Spleen (tissue), 11 donors: ENCODE measurements at regions not wholly inside any gene's neighbourhood (a gene's known extent, or its start where the extent isn't known, plus 50 kb on each side); places are given as distances from the start of the nearest gene placed in this dataset.

Experiments
- DNase-seq: peaks from one replicate; pipeline ENCODE4 v3.0.0-alpha.2; 2020
- H3K27ac ChIP-seq, 8 donors: fragments of 200-600 bp; sonication (generic) in 7 of 8; 1 replicate in 4 of 8; 2 replicates in 4 of 8; pipeline versions ENCODE4 v1.5.0 to v1.8.0; 2016 to 2021; ENCODE audit warnings: inconsistent platforms in 4 of 8, mild to moderate bottlenecking in 4 of 8, moderate library complexity in 1 of 8
- H3K27me3 ChIP-seq, 7 donors: fragments of 200-600 bp; sonication (generic) in 6 of 7; replicated peaks in 1 of 7; 1 replicate in 4 of 7; 2 replicates in 3 of 7; pipeline versions ENCODE4 v1.5.0 to v1.8.0; 2016 to 2021; ENCODE audit warnings: inconsistent platforms in 3 of 7, mild to moderate bottlenecking in 1 of 7
- H3K36me3 ChIP-seq, 6 donors: fragments of 200-600 bp; sonication (generic) in 5 of 6; 1 replicate in 4 of 6; 2 replicates in 2 of 6; pipeline versions ENCODE4 v1.5.0 to v1.8.0; 2016 to 2021; ENCODE audit warnings: inconsistent platforms in 2 of 6
- H3K4me1 ChIP-seq, 6 donors: fragments of 200-600 bp; sonication (generic) in 5 of 6; 1 replicate in 3 of 6; 2 replicates in 3 of 6; pipeline versions ENCODE4 v1.5.0 to v1.8.0; 2016 to 2021; ENCODE audit warnings: inconsistent platforms in 3 of 6
- H3K4me3 ChIP-seq, 8 donors: fragments of 200-600 bp; sonication (generic) in 7 of 8; 1 replicate in 4 of 8; 2 replicates in 4 of 8; pipeline versions ENCODE4 v1.5.0 to v1.8.0; 2016 to 2021; ENCODE audit warnings: inconsistent platforms in 4 of 8, mild to moderate bottlenecking in 4 of 8, moderate library complexity in 2 of 8
- H3K9me3 ChIP-seq, 8 donors: fragments of 200-600 bp; sonication (generic) in 7 of 8; 1 replicate in 4 of 8; 2 replicates in 4 of 8; pipeline versions ENCODE4 v1.5.0 to v1.8.0; 2016 to 2021; ENCODE audit warnings: inconsistent platforms in 4 of 8
- POLR2A ChIP-seq, 3 donors: fragments of 450-650 bp; IDR thresholded peaks; one replicate each; pipeline ENCODE4 v1.5.1; 2017; ENCODE audit warnings: antibody characterized with exemption in 3 of 3, mild to moderate bottlenecking in 1 of 3
- POLR2AphosphoS5 ChIP-seq, 3 donors: sonication (generic); formaldehyde crosslinking; IDR thresholded peaks; one replicate each; pipeline ENCODE4 v1.5.1; 2017; ENCODE audit warnings: antibody characterized with exemption in 3 of 3
- WGBS, 5 donors: extraction: QIAGEN DNeasy Blood & Tissue Kit in 3 of 5; methylation state at CpG; one replicate each; pipeline versions ENCODE4 v1.1.5 to v1.1.7; 2013 to 2018; 5-methylcytosine and 5-hydroxymethylcytosine counted together
- intact Hi-C: fragments of 100-400 bp; cut with DNase I; formaldehyde crosslinking; loops from one replicate; pipeline ENCODE4 v1.15.0; 2023; ENCODE audit warnings: low total_unique reads
- TF ChIP-seq, protein P1 (sequence below), 11 experiments: fragments of 200-600 bp in 7 of 11; fragments of 450-650 bp in 4 of 11; sonication (generic) in 4 of 11; IDR thresholded peaks in 8 of 11; conservative IDR thresholded peaks in 3 of 11; 1 replicate in 7 of 11; 2 replicates in 4 of 11; pipeline versions ENCODE4 v1.4.0 to v1.8.0; 2016 to 2021; ENCODE audit warnings: antibody characterized with exemption in 11 of 11, inconsistent platforms in 4 of 11, mild to moderate bottlenecking in 1 of 11
- donor health status: healthy with polysubstance abuse.
- donor health status: DM: no; HTN: no; CAD: no; lungs with moderate emphysema.
- donor health status: DM: no; HTN: no; CAD: no.
- donor health status: Bipolar disorder and iron deficiency.
- donor health status: healthy.
- donor health status: DM: no; HTN: no; CAD: no.
- donor health status: DM: yes; HTN: yes; CAD: no.

DNA sequence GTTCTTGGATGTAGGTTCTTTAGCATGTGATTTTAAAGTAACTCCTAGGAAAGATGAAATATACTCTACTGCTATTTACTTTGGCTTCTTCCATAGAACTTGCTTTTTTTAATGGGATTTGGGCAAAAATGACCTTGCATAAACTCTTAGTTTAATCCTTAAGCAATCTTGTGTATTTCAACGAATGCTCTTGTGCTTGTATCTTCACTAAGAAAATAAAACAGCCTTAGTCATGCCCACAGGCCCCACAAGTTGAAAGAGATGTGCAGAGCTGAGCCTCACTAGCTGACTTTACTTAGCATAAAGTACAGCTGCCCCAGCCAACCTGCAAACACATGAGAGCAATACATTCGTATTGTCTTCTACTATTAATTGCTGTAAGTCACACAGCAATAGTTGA is 1609.2 kb downstream of the STIM2 start:
- TF ChIP-seq POLR2A (IDR thresholded peaks at IDR 0.05): no peak
- TF ChIP-seq, protein P1, sequence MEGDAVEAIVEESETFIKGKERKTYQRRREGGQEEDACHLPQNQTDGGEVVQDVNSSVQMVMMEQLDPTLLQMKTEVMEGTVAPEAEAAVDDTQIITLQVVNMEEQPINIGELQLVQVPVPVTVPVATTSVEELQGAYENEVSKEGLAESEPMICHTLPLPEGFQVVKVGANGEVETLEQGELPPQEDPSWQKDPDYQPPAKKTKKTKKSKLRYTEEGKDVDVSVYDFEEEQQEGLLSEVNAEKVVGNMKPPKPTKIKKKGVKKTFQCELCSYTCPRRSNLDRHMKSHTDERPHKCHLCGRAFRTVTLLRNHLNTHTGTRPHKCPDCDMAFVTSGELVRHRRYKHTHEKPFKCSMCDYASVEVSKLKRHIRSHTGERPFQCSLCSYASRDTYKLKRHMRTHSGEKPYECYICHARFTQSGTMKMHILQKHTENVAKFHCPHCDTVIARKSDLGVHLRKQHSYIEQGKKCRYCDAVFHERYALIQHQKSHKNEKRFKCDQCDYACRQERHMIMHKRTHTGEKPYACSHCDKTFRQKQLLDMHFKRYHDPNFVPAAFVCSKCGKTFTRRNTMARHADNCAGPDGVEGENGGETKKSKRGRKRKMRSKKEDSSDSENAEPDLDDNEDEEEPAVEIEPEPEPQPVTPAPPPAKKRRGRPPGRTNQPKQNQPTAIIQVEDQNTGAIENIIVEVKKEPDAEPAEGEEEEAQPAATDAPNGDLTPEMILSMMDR (IDR thresholded peaks at IDR 0.05 in 8 of 11, conservative IDR thresholded peaks at IDR 0.05 in 3 of 11): no peak
- TF ChIP-seq POLR2AphosphoS5 (IDR thresholded peaks at IDR 0.05): no peak

DNA sequence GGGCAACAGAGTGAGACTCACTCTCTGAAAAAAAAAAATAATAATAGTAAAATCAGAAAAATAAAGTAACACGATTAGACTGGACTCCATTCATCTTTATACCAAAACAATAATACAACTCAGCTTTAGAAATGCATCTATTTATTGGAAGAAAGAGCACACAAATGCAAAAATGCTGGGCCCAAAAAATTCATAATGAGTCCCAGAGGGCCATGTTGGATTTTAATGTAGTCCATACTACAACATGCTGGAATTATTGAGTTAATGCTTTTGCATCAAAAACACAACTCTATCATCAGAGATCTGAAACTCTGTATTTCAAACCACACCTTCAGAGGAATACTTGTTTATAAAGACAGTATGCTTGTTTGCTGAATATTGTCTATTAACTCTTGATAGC is 1614.7 kb downstream of the STIM2 start:
- no peaks in the 10 kb centered on the region for H3K4me1 ChIP-seq
- no peaks in the 10 kb centered on the region for H3K27me3 ChIP-seq
- no peak overlapping the region for H3K27ac ChIP-seq
- intact Hi-C loops: no loop called here
- 71 to 85% (median 78%) methylated on average over 1 of the region's 1 CpG for WGBS, 5 donors
- no peak overlapping the region for H3K4me3 ChIP-seq
- TF ChIP-seq POLR2AphosphoS5 (IDR thresholded peaks at IDR 0.05): no peak
- TF ChIP-seq, protein P1 (IDR thresholded peaks at IDR 0.05 in 8 of 11, conservative IDR thresholded peaks at IDR 0.05 in 3 of 11): no peak
- no peaks in the 10 kb centered on the region for H3K36me3 ChIP-seq
- DNase-seq: no peak
- no peaks in the 10 kb centered on the region for H3K9me3 ChIP-seq

More for the DNA sequence above, 1609.2 kb downstream of the STIM2 start:
- Histone ChIP-seq H3K4me1 (no peaks in the 10 kb centered on the region), H3K36me3 (no peaks in the 10 kb centered on the region), H3K27ac (no peak overlapping the region), H3K4me3 (no peak overlapping the region), H3K27me3 (no peaks in the 10 kb centered on the region), H3K9me3 (peaks cover 0 to 4% (median 0%) of the 10 kb centered on the region in 8 donors)
- intact Hi-C loops: no loop called here
- 71 to 86% (median 78%) methylated on average over 2 of the region's 2 CpGs for WGBS, 5 donors
- DNase-seq: no peak

DNA sequence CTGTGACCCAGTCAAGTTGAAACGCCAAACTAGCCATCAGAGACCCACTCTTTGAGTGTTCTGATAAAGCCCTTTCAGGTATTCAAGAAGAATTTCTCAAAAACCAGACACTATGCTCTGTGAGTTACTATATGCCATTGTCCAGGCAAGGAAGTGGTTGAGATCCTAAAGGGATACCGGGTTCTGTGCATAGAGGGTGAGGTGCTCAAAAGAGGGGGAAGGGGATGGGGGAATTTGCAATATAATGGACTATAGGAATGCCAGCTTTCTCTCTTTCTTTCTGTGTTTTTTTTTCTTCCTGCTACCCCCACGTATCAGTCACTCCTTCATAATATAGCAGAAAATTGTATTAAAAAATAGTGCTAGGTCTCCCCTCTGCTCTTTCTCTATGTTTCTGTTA is 1619.0 kb downstream of the STIM2 start:
- no peak for DNase-seq
- no peaks in the 10 kb centered on the region for H3K4me1 ChIP-seq
- no peak for TF ChIP-seq POLR2AphosphoS5 (IDR thresholded peaks at IDR 0.05)
- TF ChIP-seq, protein P1 (IDR thresholded peaks at IDR 0.05 in 8 of 11, conservative IDR thresholded peaks at IDR 0.05 in 3 of 11): no peak
- TF ChIP-seq POLR2A (IDR thresholded peaks at IDR 0.05): no peak
- 65 to 77% (median 71%) methylated on average over 3 of the region's 3 CpGs for WGBS, 5 donors
- intact Hi-C loops: no loop called here
- no peaks in the 10 kb centered on the region for H3K27me3 ChIP-seq
- no peaks in the 10 kb centered on the region for H3K36me3 ChIP-seq
- H3K9me3 ChIP-seq: no peaks in the 10 kb centered on the region
- H3K27ac ChIP-seq: no peak overlapping the region
- no peak overlapping the region for H3K4me3 ChIP-seq

DNA sequence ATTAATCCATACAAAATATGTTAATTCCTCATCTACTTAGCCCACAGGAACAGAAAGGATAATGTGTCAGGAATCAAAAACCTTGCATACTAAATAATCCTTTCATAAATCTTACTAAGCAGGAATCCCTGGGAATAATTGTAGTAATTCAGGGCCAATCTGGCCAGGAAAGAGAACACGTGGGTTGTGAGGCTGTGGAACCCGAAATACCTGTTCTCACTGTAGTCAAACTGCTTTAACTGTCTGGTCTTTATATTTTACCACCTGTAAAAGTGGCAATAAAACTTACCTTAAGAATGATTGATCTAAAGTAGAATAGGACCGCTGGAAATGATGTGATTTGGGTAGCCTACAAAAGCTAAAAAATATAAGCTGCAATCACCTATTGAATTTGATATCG is 1620.9 kb downstream of the STIM2 start:
- H3K27ac ChIP-seq: no peak overlapping the region
- no peaks in the 10 kb centered on the region for H3K4me1 ChIP-seq
- intact Hi-C loops: no loop called here
- peaks cover 0 to 4% (median 0%) of the 10 kb centered on the region in 8 donors for H3K9me3 ChIP-seq
- TF ChIP-seq POLR2AphosphoS5 (IDR thresholded peaks at IDR 0.05) (no peak), POLR2A (IDR thresholded peaks at IDR 0.05) (no peak)
- TF ChIP-seq, protein P1 (IDR thresholded peaks at IDR 0.05 in 8 of 11, conservative IDR thresholded peaks at IDR 0.05 in 3 of 11): no peak
- WGBS, 5 donors: 84 to 91% (median 85%) methylated on average over 4 of the region's 4 CpGs
- no peak for DNase-seq
- H3K27me3 ChIP-seq: no peaks in the 10 kb centered on the region
- no peak overlapping the region for H3K4me3 ChIP-seq
- no peaks in the 10 kb centered on the region for H3K36me3 ChIP-seq
